GM18873 (cell line): ENCODE measurements at regions not wholly inside any gene's neighbourhood (a gene's known extent, or its start where the extent isn't known, plus 50 kb on each side); places are given as distances from the start of the nearest gene placed in this dataset.

Experiments
- ATAC-seq: cut with Tn5 transposase; IDR thresholded peaks from one replicate; pipeline ENCODE4 v1.9.1; 2021; ENCODE audit warnings: mild to moderate bottlenecking, moderate library complexity, moderate number of reproducible peaks; ENCODE audit not compliant: unreplicated experiment, low FRiP score

DNA sequence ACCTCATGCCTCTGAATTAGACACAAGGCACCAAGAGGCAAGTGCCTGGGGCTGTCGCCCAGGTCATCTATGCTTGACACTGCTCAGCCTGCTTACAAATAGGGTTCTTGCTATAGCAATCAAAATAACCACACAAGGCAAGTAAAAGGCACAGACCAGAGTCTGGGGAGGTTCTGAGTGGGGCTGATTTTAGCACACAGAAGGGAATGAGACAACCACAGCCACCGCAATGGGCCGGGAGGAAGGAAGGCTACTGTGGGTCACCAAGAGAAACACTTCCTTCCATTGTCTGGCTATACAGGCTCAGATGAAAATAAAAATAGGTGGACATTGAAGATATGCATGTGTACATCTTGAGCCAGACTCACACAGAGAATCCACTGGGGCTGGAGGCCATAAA is 159.1 kb downstream of the DLEU7 start:
- ATAC-seq = no peak

DNA sequence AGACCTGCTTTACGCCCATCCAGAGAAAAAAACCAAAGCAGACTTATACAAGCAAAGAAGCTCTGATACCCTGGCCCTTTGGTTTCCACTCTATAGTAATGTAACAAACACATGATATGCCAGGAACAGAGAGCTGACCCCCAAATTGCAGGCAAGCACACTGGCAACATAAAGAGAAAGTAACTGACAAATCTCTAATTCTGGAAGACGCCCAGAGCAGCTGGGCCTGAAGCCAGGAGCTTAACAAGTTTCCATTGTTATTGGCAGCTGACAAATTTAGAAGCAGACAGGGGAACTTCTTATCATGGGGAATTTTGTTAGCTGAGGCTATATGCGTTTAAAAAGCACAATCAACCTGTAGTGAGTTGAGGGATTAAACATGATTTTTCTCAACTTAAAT is 158.0 kb downstream of the DLEU7 start:
- ATAC-seq = no peak

DNA sequence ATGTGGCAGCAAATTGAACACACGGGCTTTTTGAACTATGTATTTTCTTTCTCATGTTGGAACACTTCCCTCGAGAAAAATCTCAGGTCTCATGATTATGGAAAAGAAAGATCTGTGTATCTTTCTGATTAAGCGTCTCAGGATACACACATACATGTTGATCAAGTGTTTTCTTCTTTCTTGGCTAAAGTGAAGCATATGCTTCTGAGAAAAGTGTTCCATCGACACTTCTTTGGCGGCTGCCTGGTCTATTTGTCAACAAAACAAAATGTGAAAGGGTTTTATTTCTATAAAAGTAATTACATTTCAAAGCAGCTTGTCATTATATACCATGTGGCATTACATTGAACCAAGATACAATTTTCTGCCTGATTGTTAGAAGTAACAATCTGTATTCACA is 157.5 kb downstream of the DLEU7 start:
- no peak for ATAC-seq

DNA sequence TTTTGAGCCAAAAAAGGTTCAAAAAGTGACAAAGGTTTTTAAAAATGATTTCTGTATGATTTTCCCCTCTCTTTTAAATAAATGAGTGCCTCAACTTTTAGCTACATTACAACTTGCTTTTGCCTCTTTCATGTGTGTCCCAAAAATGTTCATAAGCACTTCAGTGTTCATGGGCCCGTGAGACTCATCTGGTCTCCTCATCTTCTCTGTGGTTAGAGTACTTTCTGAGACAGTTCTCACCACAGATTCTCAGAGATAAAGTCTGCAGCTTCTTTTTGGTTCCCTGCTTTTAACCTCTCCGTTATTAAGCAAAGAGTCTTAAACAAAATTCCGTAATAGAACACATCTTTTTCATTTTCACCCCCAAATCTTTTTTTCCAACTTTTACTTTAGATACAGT is 156.9 kb downstream of the DLEU7 start:
- ATAC-seq = no peak

DNA sequence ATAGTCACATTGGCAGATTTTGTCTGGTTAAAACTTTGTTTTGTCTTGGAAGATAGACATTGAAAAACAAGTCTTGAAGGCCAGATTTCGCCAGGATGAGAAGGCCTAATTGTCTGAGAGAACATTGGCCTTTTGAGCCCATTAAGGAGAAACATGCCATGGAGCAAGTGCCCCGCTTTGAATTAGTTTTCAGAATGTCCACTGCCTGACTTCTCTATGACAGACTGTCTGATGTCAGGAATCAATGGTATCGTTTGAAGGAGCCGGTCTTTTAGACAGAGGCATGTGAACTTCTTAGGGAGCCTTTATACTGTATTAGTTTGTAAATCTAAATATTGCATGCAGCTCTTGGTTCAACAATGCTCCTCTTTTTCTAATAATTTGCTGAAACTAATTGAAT is 155.9 kb downstream of the DLEU7 start:
- no peak for ATAC-seq

DNA sequence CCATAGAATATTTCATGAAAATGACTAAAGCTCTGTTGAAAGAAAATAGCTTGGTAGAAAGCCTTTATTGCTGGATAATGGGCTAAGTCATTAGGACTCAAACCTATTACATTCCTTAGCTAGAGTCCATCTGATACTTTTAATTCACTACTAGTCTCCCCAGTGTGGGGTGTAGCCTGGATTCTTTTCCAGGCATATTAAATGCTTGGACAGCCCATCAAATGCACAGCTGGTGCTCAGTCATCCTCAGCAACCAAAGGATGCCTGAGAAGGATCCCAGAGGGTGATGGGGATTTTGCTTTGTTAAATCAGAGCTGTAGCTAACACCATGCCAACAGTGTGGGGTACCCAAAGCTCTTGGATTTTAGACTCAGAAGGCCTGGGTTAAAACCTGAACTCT is 153.5 kb downstream of the DLEU7 start:
- no peak for ATAC-seq

DNA sequence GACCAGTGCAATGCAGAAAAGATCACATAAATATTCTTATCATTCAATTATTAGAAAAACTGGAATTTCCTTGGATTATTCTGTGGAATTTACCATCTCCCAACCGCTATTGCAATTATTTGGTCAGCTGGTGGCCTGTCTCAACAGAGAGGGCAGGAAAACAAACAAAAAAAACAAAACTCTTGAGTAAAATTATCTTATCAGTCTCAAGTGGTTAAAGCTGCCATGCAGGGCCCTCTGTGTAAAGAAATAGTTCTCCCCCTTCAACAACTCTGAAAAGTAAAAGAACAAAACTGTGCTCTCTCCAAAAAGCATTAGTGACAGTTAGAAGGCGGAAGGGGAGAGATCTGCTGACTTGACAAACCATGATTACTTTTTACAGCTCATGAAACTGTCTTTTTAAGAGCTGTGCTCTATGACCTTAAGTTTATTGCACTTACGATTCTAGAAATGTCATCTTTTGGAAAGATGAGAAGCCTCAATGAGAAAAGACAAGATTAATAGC is 152.3 kb downstream of the DLEU7 start:
- ATAC-seq = no peak

DNA sequence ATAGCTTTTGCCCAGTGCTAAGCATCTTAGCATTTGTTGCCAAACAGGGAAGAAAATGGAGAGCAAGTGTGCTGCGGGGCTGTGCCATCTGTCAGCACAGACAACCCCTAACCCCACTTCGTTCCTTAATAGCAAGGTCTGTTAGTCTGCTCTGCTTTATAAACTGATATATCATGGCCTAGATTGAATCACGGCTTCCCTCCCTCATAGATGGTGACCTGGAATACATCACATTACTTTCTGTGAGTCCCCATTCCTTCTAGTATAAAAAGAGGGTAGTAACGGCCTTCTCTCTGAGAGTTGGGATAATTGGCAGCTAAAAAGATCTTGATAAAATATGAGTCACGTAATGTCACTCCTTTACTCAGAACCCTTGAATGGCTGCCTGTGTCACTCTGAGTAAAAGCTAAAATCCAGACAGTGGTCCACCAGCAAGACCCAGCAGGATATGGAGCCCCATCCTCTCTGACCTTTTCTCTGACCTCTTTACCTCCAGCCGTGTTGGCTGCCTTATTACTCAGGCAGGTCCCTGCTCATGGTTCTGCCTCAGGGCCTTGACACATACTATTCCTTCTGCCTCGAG is 151.7 kb downstream of the DLEU7 start:
- no peak for ATAC-seq

DNA sequence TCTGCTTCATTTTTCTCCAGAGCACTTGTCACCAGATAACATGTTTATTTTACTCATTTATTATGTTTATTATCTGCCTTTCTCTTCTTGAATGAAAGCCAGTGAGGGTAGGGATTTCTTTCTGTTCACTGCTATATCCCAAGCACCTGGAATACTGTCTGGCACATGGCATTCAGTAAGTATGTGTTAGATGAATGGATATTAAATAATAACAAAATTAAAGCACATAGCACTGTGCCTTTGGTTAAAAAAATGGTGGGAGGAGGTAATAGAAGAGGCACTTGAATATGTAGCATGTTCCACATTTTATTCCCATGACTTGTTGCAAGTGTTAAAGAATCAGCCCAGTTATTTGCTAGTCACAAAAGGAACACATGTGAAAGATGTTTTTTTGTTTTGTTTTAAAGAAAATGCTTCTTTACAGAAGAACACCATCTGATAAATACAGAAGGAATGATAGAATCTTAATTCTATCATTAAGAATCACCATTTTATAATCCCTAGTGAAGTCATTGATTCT is 151.0 kb downstream of the DLEU7 start:
- no peak for ATAC-seq

DNA sequence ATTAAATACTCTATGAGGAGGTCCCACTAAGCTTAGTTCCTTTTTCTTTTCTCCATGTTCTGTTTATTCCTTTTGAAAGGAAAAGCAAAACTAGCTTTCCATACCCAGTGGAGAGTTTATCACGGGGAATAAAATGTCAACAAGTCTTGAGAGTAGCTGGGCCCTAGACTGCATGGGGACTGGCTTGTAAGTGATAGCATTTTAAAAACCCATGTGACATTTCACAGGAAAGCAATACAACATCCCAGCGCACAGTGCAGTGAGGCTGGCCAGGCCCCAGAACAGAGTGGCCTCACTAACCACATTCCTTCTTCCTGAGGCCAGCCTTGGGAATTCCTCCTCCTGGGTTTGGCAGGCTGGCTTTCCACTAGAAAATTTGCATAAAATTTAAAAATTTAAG is 149.8 kb downstream of the DLEU7 start:
- no peak for ATAC-seq

DNA sequence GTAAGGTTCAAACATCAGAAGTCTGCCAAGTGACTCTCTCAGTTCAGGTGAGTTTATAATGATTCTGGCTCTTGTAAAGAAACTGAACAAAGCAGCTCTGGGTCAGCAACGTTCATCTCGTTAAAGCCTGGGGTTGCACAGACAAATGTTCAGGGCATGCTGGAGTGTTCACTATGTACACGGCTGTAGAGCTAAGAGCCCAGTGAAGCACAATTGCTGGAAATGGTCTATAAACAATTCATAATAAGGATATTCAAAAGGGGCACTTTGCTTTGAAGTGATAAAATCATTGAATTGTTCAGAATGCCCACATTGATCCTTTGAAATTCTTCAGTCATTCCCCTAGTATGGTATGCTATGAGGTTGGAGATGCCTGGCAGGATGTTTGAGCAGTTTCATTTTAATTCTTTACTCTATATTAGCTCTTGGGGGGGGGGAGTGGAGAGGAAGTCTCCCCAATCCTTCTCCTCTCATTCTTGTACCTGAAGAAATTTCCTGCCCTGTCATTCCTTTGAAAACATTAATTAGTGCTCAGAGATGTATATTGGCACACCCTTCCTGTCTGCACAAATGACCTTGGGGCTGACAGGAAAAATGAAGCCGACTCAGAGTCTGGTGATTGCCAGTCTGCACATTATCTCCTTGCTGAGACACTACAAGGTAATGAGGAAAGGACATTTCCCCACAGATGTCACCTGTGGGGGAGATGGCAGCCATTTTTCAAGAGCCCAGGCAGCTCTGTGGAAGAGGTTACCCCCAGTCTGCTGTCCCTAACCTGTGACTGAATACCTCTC is 145.5 kb downstream of the DLEU7 start:
- ATAC-seq = no peak

DNA sequence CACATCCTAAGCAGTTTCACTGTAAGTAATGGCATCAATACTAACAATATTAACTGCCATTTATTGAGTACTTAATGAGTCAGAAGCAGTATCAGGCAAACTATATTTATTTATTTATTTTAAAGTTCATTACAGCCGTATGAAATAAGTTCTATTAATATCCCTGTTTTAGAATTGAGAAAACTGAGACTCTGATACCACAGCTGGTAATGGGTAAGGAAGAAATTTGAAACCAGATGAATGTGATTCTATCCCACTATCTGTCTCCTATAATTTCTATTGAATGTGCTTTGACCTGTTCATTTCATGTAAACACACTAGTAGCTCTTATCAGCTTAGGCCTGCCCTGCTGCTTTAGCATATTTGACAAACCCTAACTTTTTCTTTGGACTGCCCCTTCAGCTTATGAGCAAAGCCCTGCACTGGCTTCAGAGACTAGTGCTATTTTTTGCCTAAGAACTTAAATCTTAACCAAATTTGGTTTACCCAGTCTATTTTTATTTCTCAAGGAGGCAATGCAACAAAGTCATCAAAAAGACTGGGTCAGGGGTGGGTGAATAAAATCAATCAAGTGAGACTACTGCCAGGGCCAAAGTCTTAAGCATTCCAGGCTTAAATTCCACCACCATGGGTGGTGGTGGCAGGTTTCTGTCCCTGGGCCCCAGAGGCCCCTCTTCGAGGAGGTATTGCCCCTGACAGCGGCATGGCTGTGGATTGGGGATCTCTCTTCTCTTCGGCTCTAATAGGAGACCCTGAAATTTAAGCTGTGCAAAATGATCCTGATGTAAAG is 143.4 kb downstream of the DLEU7 start:
- no peak for ATAC-seq

DNA sequence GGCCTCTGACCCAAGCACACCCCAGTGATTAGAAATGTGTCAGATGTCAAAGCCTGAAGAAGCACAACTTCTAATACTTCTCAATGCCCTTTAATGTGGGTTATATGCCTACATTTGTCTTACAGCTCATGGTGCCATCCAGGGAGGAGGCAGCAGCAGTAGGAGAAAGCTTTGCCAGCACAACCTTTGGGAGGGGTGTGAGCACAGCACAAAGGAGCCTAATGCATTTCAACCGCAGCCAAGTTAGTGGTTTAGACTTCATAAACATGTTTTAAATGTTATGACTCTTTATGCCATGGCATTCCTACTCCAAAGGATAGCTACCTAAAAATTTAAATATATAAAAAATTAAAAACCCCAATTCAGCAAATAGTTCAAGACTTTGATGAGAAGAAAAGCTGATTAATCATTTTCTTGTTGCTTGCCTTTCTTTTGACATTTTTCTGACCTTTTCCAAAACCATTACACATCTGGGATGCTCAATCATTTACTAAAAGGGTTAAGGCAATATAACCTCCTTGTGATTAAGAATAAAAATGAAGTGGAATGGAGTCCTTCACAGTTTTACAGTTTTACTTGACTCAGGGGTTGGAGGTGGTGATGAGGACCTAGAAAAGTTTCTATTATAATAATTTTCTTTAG is 142.7 kb downstream of the DLEU7 start:
- no peak for ATAC-seq

DNA sequence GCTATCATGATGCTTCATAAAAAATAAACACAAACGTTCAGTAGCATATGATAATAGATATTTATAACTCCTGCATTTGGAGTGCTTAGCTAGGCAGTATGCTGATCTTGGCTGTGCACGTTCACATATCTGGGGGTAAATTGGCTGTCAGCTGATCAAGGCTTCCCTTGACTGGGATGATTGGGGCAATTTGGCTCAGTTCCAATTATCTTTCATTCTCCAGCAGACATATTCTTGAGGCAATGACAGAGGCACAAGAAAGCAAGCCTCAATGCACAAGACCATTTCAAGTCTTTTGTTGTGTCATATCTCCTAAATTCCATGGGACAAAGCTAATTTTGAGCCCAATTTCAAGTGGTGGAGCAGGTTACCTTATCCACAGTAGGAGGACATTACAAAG is 142.0 kb downstream of the DLEU7 start:
- ATAC-seq = no peak

DNA sequence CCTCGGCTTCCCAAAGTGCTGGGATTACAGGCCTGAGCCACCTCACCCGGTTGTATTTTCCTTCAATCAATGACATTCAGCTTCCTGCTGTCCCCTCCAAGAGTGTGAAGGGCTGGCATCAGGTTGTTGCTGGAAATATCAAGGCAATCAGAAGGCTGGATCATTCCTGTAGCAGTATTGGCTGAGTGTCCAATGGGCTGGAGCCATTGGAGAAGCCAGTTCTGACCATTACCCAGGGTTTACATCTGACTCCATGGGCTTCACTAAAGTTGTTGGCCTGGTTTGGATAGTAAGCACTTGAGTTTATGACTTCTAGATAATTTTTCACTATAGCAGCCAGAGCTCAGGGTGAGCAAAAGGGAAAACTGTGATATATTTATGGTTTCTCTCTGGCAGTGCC is 137.0 kb downstream of the DLEU7 start:
- ATAC-seq = no peak

DNA sequence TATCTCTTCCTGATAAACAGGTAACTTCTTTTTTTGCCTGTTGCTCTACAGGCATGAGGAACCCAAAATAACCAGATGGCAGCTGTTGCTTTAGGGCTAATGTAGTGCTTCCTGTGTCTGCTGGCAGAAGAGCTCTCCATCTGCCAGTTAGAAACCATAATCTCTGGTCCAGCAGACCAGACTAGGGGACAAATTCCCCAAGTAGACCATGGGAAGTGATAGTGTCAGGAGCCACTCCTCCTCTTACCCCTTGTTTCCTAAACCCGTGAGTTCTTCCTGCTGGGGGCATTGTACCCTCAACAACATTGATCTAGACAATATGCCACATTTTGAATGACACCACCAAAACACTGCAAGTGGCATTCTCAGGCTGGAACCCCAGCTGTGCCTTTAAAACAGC is 135.9 kb downstream of the DLEU7 start:
- ATAC-seq = no peak

DNA sequence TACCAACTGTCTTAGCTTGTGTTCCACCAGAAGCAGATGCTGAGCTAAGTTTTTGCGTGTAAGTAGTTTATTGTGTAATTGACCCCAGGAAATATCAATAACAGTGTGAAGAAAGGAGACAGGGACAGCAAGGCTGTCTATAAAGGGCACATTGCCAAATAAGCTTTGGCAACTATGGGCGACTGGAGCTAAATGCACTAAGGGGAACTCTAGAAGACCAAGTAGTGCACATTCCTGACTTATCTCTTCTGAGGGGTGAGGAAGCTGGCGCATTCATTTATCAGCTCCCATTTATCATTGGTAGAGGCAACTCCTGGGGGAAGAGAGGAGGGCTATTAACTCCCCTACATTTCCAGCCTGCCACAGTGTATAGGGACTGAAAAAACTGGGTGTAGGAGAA is 135.0 kb downstream of the DLEU7 start:
- ATAC-seq = no peak

DNA sequence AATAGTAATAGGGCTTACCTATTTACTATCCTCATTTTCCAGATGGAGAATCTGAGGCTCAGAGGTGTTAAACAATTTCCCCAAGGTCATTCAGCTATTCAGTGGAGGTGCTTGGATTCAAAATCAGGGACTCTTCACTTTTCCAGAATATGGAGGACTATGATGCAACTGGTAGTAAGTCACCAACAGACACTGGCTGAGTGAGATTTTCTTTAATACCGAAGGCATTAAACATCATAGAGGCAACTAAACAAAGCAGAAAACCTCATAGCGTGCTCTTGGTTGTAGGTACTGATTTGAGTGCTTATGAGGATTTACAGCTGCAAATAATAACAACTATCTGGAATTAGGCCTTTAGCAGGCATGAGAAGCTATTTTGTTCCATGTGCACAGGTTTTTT is 134.4 kb downstream of the DLEU7 start:
- no peak for ATAC-seq

DNA sequence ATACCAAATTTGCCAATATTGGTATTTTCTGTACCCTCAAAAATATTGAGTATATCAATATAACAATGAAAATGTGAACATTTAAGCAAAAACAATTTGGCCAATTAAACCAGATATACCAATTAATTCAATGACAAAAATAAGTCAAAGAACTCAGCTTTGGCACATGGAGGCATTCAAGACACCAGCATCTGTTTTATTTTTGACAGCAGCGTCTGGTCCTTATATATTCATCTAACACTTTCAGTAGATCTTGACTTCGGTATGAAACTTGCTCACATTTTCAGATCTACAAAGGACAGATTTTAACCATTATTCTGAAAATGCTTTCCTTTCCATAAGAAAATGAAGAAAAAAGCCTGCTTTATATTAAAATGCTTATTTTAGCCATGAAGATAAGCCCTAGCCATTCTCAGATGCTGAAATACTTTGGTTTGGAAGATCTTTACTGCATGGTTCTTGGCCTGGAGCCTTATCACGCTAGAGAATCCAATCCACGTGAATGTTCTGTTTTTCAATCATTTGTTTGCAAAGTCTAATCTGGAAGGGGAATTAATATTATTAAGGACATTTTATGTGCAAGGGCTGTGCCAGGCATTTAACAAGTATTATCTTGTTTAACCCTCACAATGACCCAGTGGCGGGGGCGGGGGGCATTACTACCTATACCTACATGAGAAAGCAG is 132.2 kb downstream of the DLEU7 start:
- ATAC-seq = no peak

DNA sequence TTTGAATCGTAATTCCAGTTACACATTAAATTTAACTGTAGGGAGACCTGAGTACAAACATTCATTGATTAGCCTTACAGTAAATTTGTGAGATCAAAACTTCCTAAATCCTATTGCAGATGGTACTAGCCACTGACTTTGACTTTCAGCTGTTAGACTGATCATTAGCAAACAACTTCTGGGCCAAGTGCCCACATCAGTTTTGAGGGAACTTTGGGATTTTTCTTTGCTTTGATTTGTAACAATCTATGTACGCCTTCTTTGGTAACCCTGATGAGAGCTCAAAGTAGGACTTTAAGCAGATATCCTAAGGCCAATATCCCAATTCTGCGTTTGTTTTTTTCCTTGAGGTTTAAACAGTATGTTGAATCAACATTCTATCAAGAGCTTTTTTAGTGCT is 131.5 kb downstream of the DLEU7 start:
- no peak for ATAC-seq
